ENCODE measurements at regions not wholly inside any gene's neighbourhood (a gene's known extent, or its start where the extent isn't known, plus 50 kb on each side); places are given as distances from the start of the nearest gene placed in this dataset.

GRCh38 chr11:134552749-134553148 is 140.7 kb upstream of the B3GAT1 start:
- DNase-seq = no peak

GRCh38 chr11:134545521-134545920 is 133.5 kb upstream of the B3GAT1 start:
- DNase-seq = no peak

GRCh38 chr11:134544095-134544815 is 132.2 kb upstream of the B3GAT1 start:
- no peak for DNase-seq

GRCh38 chr11:134543645-134544044 is 131.6 kb upstream of the B3GAT1 start:
- DNase-seq = no peak

- no peak for DNase-seq
Observed at GRCh38 chr11:134543241-134543640, 131.2 kb upstream of the B3GAT1 start.

- no peak for DNase-seq
Observed at GRCh38 chr11:134542401-134543165, 130.5 kb upstream of the B3GAT1 start.

- DNase-seq = no peak
Observed at GRCh38 chr11:134541951-134542350, 129.9 kb upstream of the B3GAT1 start.

GRCh38 chr11:134541355-134541754 is 129.3 kb upstream of the B3GAT1 start:
- no peak for DNase-seq

GRCh38 chr11:134539285-134539684 is 127.2 kb upstream of the B3GAT1 start:
- DNase-seq = no peak

GRCh38 chr11:134538742-134539141 is 126.7 kb upstream of the B3GAT1 start:
- no peak for DNase-seq

- no peak for DNase-seq
Observed at GRCh38 chr11:134537941-134538340, 125.9 kb upstream of the B3GAT1 start.

- no peak for DNase-seq
Observed at GRCh38 chr11:134537296-134537695, 125.3 kb upstream of the B3GAT1 start.

- DNase-seq = no peak
Observed at GRCh38 chr11:134536677-134537076, 124.6 kb upstream of the B3GAT1 start.

- no peak for DNase-seq
Observed at GRCh38 chr11:134536219-134536618, 124.2 kb upstream of the B3GAT1 start.

- no peak for DNase-seq
Observed at GRCh38 chr11:134535029-134536025, 123.3 kb upstream of the B3GAT1 start.

GRCh38 chr11:134533511-134533910 is 121.5 kb upstream of the B3GAT1 start:
- DNase-seq = no peak

- DNase-seq = no peak
Observed at GRCh38 chr11:134532921-134533421, 120.9 kb upstream of the B3GAT1 start.

GRCh38 chr11:134532131-134532920 is 120.3 kb upstream of the B3GAT1 start:
- DNase-seq = no peak

- DNase-seq = no peak
Observed at GRCh38 chr11:134531327-134532130, 119.5 kb upstream of the B3GAT1 start.

- DNase-seq = no peak
Observed at GRCh38 chr11:134530636-134531326, 118.7 kb upstream of the B3GAT1 start.

All from skin of body (tissue), 1 donor.